Fibroblast of pulmonary artery (primary cell): ENCODE measurements at regions not wholly inside any gene's neighbourhood (a gene's known extent, or its start where the extent isn't known, plus 50 kb on each side); places are given as distances from the start of the nearest gene placed in this dataset.

ENCODE experiments used
- DNase-seq: peaks from one replicate; pipeline ENCODE4 v3.0.0-alpha.2; 2010; ENCODE audit warnings: low read depth
- H3K4me3 ChIP-seq: replicated peaks from 2 replicates; pipeline ENCODE4 v1.5.1; 2011; ENCODE audit warnings: low read depth, mild to moderate bottlenecking, control low read depth, low read length, moderate library complexity
- CTCF ChIP-seq: IDR thresholded peaks from 2 replicates; pipeline ENCODE4 v1.5.1; 2011; ENCODE audit warnings: mild to moderate bottlenecking, control low read depth, low read length, inconsistent platforms; ENCODE audit errors: missing control alignments

- TF ChIP-seq CTCF, result no peak
- DNase-seq, result no peak
- H3K4me3 ChIP-seq, result no peak overlapping the region
Measured at GRCh38 chr2:140178234-140178633, 1398.0 kb upstream of the NXPH2 start.

GRCh38 chr2:140177086-140177485 is 1396.9 kb upstream of the NXPH2 start:
- no peak for TF ChIP-seq CTCF
- DNase-seq, result no peak
- no peak overlapping the region for H3K4me3 ChIP-seq

- H3K4me3 ChIP-seq, result no peak overlapping the region
- DNase-seq, result no peak
- no peak for TF ChIP-seq CTCF
Measured at GRCh38 chr2:140173790-140174189, 1393.6 kb upstream of the NXPH2 start.

GRCh38 chr2:140164449-140164848 is 1384.3 kb upstream of the NXPH2 start:
- H3K4me3 ChIP-seq, result no peak overlapping the region
- DNase-seq, result no peak
- TF ChIP-seq CTCF, result peak; percentile 7

- no peak for DNase-seq
- TF ChIP-seq CTCF, result no peak
- no peak overlapping the region for H3K4me3 ChIP-seq
Measured at GRCh38 chr2:140158259-140158658, 1378.1 kb upstream of the NXPH2 start.

GRCh38 chr2:140157816-140158215 is 1377.6 kb upstream of the NXPH2 start:
- no peak for DNase-seq
- no peak overlapping the region for H3K4me3 ChIP-seq
- no peak for TF ChIP-seq CTCF

- DNase-seq, result no peak
- TF ChIP-seq CTCF, result no peak
- no peak overlapping the region for H3K4me3 ChIP-seq
Measured at GRCh38 chr2:140154706-140155105, 1374.5 kb upstream of the NXPH2 start.
